SK-N-MC (cell line): ENCODE measurements at regions not wholly inside any gene's neighbourhood (a gene's known extent, or its start where the extent isn't known, plus 50 kb on each side); places are given as distances from the start of the nearest gene placed in this dataset.

Source experiments
- DNase-seq: peaks from one replicate; pipeline ENCODE4 v3.0.0-alpha.2; 2011; ENCODE audit warnings: low read depth, low spot score
- H3K27ac ChIP-seq: fragments of 200-600 bp; sonication (generic); 2 replicates; pipeline ENCODE4 v1.5.1; 2016; ENCODE audit warnings: mixed run types
- H3K36me3 ChIP-seq: fragments of 200-600 bp; sonication (generic); 2 replicates; pipeline ENCODE4 v1.6.1; 2017; ENCODE audit warnings: antibody characterized with exemption, low read length, mixed read lengths; ENCODE audit not compliant: insufficient read depth
- H3K4me3 ChIP-seq: fragments of 200-600 bp; sonication (generic); 2 replicates; pipeline ENCODE4 v1.5.1; 2016
- H3K9ac ChIP-seq: fragments of 200-600 bp; sonication (generic); 2 replicates; pipeline ENCODE4 v1.8.0; 2017; ENCODE audit warnings: mixed run types, mixed read lengths; ENCODE audit not compliant: insufficient read length
- H3K9me3 ChIP-seq: fragments of 200-600 bp; sonication (generic); 2 replicates; pipeline ENCODE4 v1.6.1; 2017; ENCODE audit warnings: low read depth, mild to moderate bottlenecking, antibody characterized with exemption, low read length, moderate library complexity, mixed read lengths
- EZH2 ChIP-seq: fragments of 200-600 bp; sonication (generic); IDR thresholded peaks from one replicate; pipeline ENCODE4 v1.6.1; 2017; ENCODE audit warnings: antibody characterized with exemption
- FOXP2 ChIP-seq: optimal IDR thresholded peaks from 2 replicates; pipeline ENCODE3; 2011; ENCODE audit warnings: mild to moderate bottlenecking, moderate library complexity; ENCODE audit not compliant: insufficient read depth; ENCODE audit errors: extremely low read length, control extremely low read depth
- POLR2AphosphoS5 ChIP-seq: IDR thresholded peaks from 2 replicates; pipeline ENCODE4 v1.6.1; 2012; ENCODE audit warnings: mild to moderate bottlenecking, low read depth, low read length, borderline replicate concordance

DNA sequence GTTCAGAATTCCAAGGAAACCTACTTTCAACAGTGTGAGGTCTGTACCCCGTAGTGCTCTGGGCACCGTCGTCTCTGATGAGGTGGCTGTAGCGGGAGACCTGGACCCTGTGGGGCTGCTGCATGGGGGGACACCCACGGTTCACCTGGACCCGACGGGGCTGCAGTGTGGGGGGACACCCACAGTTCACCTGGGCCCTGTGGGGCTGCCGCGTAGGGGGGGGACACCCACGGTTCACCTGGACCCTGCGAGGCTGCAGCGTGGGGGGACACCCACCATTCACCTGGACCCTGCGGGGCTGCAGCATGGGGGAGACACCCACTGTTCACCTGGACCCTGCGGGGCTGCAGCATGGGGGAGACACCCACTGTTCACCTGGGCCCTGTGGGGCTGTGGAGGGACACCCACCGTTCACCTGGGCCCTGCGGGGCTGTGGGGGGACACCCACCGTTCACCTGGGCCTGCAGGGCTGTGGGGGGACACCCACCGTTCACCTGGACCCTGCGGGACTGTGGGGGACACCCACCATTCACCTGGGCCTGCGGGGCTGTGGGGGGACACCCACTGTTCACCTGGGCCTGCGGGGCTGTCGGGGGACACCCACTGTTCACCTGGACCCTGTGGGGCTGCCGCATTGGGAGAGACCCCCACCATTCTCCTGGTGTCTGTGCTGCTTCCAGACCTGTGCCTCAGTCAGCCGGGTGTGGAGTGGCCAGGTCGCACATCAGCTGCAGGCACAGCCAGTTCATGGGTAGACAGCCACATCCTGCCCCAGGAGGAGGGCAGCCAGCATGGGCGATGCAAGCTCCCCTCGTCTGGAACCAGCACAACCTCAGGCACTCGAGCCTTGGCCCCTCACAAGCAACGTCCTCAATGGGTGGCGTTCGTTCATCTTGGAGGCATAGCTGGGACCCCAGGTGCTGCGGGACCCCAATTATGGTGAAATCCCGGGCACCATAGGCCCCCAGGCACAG, 114.5 kb downstream of the TMEM18 start:
- H3K27ac ChIP-seq: no peak overlapping the region
- no peak for DNase-seq
- no peak overlapping the region for H3K4me3 ChIP-seq
- H3K9me3 ChIP-seq: no peaks in the 10 kb centered on the region
- H3K9ac ChIP-seq: no peak overlapping the region
- TF ChIP-seq EZH2 (no peak), FOXP2 (no peak), POLR2AphosphoS5 (no peak)
- H3K36me3 ChIP-seq: no peaks in the 10 kb centered on the region

DNA sequence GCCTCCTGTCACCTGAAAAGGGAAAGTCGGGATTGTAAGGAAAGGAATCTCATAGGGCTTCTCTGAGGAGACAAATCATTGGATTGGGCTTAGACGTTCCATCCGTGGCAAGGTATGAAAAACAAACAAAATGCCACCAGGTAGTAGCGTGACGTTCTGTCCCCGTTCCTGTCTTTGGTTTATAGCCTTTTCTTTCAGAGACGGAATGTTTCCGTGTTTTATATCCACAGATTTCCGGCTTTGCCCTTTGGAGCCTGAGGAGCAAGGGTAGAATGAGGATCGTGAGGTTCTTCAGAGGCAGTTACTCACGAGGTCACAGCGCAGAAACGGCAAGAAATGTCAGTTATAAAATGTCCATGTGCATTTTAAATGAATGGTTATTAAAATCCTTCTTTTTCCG, 118.3 kb downstream of the TMEM18 start:
- Histone ChIP-seq H3K9ac (no peak overlapping the region), H3K9me3 (no peaks in the 10 kb centered on the region), H3K36me3 (no peaks in the 10 kb centered on the region), H3K27ac (no peak overlapping the region), H3K4me3 (no peak overlapping the region)
- no peak for TF ChIP-seq EZH2
- TF ChIP-seq FOXP2: no peak
- no peak for TF ChIP-seq POLR2AphosphoS5
- DNase-seq: no peak

DNA sequence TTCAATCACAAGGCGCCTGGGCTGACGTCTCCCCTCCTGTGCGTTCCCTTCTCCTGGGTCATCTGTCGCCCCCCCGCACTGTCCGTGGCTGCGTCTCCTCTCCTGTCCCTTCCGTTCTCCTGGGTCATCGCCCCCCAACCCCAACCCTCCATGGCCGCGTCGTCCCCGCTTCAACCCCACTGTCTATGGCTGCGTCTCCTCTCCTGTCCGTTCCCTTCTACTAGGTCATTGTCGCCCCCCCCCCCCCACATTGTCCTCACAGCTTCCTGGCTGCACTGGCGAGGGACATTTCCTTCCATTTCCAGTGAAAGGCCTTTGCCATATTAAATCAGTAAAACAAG, 118.9 kb downstream of the TMEM18 start:
- H3K9me3 ChIP-seq: no peaks in the 10 kb centered on the region
- no peak for TF ChIP-seq POLR2AphosphoS5
- TF ChIP-seq FOXP2: no peak
- no peak for TF ChIP-seq EZH2

DNA sequence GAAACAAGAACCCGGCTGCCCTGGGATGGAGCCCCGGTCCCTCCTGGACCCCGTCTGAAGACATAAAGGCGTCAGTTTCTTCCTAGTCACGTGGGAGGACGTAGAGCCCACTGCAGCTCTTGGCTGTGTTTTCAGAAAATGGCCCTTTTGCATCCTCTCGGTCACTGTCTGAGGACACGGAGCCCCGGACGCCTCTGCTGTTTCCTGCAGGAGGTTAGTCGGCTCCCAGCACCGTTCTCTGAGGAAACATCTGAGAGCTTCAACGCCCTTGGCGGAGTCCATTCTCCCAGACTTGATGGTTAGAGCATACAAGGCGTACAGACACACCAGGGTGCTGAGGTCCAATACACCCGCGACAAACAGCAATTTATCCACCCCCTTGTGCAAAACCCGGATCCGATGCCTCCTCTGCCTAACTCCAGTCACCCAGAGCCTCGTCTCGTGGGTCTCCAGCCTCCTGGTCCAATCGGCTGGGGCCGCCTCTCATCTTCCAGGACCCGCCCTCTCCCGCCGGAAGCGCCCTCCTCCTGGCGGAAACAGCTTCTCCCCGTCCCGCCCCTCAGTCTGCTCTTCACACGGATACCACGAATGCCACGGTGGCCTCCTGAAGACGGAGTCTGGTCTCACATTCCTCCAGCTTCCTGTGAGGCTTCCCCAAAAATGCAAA, 119.4 kb downstream of the TMEM18 start:
- DNase-seq: no peak
- no peak overlapping the region for H3K9ac ChIP-seq
- TF ChIP-seq POLR2AphosphoS5 (no peak), FOXP2 (no peak), EZH2 (no peak)
- H3K27ac ChIP-seq: no peak overlapping the region
- no peaks in the 10 kb centered on the region for H3K9me3 ChIP-seq
- H3K4me3 ChIP-seq: no peak overlapping the region
- no peaks in the 10 kb centered on the region for H3K36me3 ChIP-seq

More for the DNA sequence above, 118.9 kb downstream of the TMEM18 start:
- DNase-seq: no peak
- no peak overlapping the region for H3K4me3 ChIP-seq
- H3K9ac ChIP-seq: no peak overlapping the region
- H3K27ac ChIP-seq: no peak overlapping the region
- H3K36me3 ChIP-seq: no peaks in the 10 kb centered on the region

DNA sequence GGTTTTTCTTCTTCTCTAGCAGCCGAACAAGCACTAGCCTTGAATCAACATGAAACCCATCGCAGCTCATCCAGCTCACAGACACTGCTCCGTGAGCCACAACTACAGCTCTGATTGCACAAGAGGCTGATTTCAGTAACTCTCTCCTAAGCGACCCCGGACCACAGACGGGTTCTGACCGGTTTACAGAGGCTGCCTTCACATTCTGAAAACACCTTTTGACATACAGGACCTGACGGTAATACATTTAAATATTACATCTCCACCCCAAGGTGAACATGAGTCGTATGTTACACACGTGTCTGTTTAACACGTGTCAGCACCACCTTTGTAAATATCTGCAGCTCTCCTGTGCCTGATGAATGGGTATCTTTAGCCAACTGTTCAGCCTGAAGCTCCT, 120.7 kb downstream of the TMEM18 start:
- Histone ChIP-seq H3K4me3 (no peak overlapping the region), H3K36me3 (no peaks in the 10 kb centered on the region), H3K27ac (no peak overlapping the region), H3K9me3 (no peaks in the 10 kb centered on the region), H3K9ac (no peak overlapping the region)
- DNase-seq: no peak
- TF ChIP-seq POLR2AphosphoS5: no peak
- TF ChIP-seq FOXP2: no peak
- no peak for TF ChIP-seq EZH2

DNA sequence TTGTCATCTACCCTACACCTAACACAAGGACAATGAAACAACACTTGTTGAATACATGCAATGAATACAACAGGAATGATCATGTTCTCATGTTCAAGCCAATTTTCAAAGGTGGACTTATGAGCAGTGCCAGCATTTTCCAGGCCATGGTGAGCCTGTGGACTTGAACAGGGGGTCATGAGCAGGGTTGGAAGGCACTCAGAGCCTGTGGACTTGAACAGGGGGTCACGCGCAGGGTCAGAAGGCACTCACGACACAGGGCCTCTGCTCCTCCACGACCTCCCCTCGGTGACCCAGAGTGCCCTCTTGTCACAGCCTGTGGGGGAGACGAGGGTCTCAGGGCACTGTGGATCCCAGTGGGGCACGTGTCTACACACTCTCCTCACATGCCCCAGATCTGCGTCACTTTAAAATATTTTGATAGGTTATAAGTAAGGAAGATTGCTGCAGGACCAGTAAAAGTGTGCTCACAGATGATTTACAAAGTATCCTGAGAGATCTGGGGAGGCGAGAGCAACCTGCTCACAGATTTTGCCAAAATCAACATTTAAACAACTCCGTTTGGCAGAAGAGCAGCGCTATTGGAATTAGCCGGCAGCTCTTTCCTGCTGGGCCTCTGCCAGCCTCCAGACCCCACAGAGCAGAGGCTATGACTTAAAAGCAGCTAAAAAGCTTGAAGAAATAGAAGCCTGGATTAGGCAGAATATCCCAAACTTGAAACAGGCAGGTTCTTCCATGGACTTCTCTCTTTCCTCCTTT, 121.9 kb downstream of the TMEM18 start:
- H3K27ac ChIP-seq: no peak overlapping the region
- H3K9me3 ChIP-seq: no peaks in the 10 kb centered on the region
- DNase-seq: no peak

DNA sequence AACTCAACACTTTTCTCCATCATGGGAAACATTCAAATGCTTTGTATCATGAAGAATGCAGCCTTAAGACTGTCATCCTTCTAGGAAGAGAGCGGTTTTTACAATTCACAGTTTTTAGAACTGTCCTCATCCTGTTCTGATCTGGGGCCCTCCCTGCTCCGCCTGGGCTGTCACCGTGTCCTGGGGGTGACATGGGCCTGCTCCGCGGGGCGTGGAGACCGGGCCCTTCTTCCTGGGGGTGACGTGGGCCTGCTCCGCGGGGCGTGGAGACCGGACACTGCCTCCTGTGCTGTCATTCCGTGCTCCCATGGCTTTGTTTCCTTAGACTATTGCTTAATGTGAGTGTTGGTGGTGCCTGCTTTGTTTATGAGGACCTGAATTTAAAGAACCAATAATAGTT, 122.8 kb downstream of the TMEM18 start:
- no peak overlapping the region for H3K4me3 ChIP-seq
- no peak overlapping the region for H3K27ac ChIP-seq
- DNase-seq: no peak
- no peaks in the 10 kb centered on the region for H3K9me3 ChIP-seq
- no peak overlapping the region for H3K9ac ChIP-seq
- H3K36me3 ChIP-seq: no peaks in the 10 kb centered on the region
- no peak for TF ChIP-seq EZH2
- no peak for TF ChIP-seq FOXP2

More for the DNA sequence above, 121.9 kb downstream of the TMEM18 start:
- H3K36me3 ChIP-seq: no peaks in the 10 kb centered on the region
- no peak overlapping the region for H3K9ac ChIP-seq
- no peak for TF ChIP-seq FOXP2
- no peak for TF ChIP-seq POLR2AphosphoS5
- TF ChIP-seq EZH2: no peak
- no peak overlapping the region for H3K4me3 ChIP-seq

DNA sequence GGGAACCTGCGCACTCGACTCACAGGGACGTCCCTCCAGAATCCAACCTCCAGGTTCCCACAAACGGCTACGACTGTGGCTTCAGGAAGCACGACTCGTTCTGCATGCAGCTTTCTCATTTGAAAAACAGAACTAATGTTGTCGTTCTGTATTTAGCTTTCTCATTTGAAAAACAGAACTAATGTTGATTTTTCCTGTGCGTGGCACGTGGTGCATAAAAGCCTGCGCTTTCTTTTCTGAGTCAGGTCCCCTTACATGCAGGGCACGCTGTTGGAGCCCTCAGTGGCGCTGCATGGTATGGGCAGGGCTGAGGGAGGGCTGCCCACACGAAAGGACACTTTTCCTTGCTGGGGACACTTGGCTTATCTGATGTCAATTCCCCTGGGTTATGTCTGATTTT, 124.3 kb downstream of the TMEM18 start:
- no peaks in the 10 kb centered on the region for H3K9me3 ChIP-seq
- DNase-seq: no peak
- TF ChIP-seq FOXP2 (no peak), EZH2 (no peak), POLR2AphosphoS5 (no peak)
- H3K36me3 ChIP-seq: no peaks in the 10 kb centered on the region
- no peak overlapping the region for H3K27ac ChIP-seq
- H3K9ac ChIP-seq: no peak overlapping the region
- H3K4me3 ChIP-seq: no peak overlapping the region
